ENCODE measurements at regions not wholly inside any gene's neighbourhood (a gene's known extent, or its start where the extent isn't known, plus 50 kb on each side); places are given as distances from the start of the nearest gene placed in this dataset.
"Not testable (repeated sequence)": the region's sequence is repeated elsewhere in the genome, so short reads cannot be mapped to it uniquely, and the experiment has no call there.

- no peak for DNase-seq
Measured at GRCh38 chrX:1009771-1010170, 202.7 kb downstream of the CRLF2 start.

DNA sequence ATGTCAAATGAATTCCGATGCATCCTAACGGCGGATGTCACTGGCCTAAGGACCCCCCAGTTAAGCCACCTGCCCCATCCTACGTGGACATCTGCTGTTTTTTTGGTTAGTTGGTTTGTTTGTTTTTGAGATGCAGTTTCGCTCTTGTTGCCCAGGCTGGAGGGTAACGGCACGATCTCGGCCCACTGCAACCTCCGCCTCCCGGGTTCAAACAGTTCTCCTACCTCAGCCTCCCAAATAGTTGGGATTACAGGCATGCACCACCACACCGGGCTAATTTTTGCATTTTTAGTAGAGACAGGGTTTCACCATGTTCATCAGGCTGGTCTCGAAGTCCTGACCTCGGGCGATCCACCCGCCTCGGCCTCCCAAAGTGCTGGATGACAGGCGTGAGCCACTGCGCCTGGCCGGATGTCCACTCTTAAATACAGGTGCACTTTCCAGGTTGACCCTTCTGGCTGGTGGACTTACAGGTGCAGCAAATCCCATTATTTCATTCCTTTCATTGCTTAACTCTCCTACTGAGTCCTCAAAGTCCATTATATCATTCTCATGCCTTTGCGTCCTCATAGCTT is 206.2 kb downstream of the CRLF2 start:
- DNase-seq = no peak

DNA sequence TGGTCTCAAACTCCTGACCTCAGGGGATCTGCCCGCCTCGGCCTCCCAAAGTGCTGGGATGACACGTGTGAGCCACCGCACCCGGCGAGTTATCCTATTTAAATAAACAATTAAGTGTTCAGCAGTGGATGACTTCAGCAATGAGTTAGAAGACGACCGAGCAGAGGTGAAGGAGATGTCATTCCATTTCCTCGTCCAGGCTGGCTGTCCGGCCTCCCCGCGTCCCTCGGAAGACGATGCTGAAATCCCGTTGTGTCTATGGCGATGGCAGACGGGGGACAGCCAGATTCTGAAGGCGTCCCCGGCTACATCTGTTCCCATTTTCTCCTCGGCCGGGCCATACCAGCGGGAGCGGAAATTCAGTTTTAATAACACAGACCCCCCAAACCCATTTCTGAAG is 209.8 kb downstream of the CRLF2 start:
- DNase-seq = no peak

DNA sequence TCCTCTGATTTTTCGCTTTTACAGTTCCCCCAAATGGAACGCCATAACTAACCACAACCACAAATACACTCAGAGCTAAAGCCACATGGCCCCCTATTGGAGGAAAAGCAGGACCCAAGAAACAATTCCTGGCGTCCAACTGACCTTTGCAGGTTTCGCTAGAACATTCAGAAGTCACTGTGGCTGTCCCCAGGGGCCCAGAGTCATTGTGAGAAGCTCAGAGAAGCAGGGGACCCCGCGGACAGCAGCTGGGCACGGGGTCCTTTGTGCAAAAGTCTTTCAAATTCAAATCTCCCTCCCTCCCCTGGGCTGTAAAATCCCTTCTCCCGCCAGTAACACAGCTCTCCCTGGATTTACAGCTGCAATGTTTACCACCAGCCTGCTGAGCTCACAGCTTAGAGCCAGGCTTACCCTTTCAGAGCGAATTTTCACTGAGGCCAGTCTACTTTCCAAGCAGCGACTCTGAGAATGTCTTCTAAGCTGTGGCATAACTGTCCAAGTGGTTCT is 214.8 kb downstream of the CRLF2 start:
- DNase-seq = no peak

DNA sequence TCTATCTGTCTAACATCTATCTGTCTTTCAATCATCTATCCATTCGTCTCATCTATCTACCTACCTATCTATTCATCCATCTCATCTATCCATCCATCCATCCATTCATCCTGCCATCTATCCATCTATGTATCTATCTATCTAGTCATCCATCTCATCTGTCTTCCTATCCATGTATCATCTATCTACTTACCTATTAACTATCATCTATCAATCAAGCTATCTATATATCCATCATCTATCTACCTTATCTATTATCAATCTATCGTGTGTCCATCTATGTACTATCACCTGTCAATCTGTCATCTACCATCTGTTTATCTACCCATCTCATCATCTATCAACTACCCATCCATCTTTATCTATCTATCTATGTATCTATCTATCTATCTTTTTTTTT is 217.7 kb downstream of the CRLF2 start:
- DNase-seq = no peak

DNA sequence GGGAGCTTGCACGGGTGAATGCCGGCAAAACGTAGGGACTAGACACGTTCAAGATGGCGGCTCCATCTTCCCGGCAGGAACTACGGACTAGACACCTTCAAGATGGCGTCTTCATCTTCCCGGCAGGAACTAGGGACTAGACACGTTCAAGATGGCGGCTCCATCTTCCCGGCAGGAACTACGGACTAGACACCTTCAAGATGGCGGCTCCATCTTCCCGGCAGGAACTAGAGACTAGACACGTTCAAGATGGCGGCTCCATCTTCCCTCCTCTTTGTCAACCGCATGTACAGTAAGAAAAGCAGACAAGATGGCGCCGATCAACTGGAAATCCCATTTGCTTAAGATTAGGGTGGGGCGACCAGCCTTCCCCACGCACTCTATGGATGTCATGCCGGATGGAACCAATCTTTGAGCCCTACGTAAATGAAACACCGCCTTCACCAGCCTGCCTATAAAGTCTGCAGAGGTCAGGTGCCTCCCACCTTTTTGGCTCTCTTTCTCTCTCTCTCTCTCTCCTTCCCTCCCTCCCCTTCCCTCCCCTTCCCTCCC is 222.4 kb downstream of the CRLF2 start:
- peak in 2 of 4 experiments; percentile 41 to 65 for DNase-seq

- DNase-seq = not testable (repeated sequence)
Measured at GRCh38 chrX:988530-988929, 223.9 kb downstream of the CRLF2 start.

GRCh38 chrX:981791-982626 is 230.4 kb downstream of the CRLF2 start:
- no peak for DNase-seq

GRCh38 chrX:980587-981235 is 231.7 kb downstream of the CRLF2 start:
- DNase-seq = no peak

GRCh38 chrX:979127-979526 is 233.3 kb downstream of the CRLF2 start:
- not testable (repeated sequence) for DNase-seq

GRCh38 chrX:973010-973632 is 239.3 kb downstream of the CRLF2 start:
- DNase-seq = no peak

DNA sequence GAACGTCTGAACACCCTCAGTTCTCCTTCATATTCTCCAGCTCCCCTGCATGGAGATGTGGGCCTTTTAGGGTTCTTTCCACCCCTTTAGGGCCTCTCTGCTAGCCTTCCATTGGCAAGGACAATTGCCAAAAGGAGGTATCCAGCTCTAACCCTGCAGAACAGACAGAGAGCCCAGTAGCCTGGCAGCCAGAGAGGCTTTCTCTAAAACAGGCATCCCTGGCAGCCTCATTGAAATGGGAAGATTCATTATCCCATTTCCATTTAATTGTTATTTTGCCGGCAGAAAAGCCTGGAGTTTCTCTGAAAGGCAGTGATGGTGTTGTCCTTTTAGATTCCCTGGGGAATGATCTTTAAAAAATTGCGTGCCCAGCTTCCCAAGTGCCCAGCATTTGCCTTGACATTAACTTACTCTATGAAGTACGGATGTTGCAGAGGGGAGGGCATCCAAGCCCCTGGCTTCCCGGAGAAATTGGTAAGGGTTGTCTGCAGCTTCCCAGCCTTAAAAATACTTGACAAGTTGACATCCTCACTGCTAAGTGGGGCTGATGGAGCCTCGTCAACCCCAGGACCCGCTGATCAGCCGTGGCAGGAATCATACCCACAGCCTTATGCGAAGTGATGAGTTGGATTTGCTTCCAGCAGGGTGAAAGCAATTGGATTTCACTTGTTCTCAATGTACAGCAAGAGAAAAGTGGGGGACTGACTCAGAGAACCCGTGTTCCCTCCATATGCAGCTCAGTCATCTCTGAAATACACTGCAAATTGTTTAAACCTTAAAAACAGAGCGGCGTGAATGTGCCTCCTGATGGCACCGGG is 244.1 kb downstream of the CRLF2 start:
- no peak for DNase-seq

DNA sequence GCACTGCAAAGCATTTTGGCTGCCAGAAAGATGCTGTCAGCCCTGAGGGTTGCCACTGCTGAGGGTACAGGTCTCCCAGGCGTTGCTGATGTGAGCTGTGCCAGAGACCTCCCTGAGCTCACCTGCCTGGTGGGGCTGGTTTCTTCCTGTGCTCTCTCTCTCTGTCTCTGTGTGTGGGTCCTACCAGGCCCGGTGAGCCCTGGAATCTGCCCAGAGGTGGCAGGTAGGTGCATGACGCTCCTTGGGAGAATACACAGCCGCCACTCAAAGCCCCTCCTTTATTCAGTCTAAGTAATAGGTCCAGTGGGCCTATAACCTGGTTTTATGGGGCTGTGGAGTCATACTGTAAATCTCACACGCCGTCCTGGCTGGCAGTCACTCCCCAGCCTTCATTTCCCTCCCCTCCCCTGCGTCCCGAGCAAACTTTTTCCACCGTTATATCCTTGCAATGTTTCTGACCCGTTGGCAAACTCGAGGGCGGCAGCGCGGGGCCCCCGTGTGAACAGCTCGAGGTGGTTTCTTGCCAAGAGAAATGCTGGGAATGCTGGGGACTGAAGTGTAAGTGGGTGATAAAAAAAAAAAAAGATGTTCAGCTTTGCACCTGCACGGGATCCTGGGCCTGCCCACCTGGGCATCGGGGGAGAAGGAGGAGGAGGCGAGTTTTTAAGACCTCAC is 245.9 kb downstream of the CRLF2 start:
- DNase-seq = no peak

DNA sequence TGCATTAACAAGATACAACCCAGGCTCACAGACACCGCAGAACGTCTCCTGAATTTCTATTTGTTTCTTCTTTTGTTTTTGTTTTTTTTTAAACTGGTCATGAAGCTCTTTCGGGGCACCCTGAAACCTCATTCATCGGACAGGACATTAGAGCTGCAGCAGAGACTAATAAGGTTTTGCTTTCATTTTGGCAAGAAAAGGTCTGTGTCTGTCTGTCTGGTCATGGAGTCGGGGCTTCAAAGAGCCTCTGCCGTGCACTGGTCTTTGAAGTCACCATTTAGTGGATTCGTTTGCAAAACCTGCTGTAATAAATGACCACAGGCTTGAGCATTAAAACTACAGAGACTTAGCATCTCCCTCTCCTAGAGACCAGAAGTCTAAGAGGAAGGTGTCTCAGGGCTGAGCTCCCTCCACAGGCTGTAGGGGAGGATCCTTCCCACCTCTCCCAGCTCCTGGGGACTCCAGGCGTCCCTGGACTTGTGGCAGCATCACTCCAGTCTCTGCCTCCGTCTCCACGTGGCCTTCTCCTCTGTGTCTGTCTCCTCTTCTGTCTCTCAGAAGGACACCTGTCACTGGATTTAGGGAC is 247.5 kb downstream of the CRLF2 start:
- DNase-seq = no peak

DNA sequence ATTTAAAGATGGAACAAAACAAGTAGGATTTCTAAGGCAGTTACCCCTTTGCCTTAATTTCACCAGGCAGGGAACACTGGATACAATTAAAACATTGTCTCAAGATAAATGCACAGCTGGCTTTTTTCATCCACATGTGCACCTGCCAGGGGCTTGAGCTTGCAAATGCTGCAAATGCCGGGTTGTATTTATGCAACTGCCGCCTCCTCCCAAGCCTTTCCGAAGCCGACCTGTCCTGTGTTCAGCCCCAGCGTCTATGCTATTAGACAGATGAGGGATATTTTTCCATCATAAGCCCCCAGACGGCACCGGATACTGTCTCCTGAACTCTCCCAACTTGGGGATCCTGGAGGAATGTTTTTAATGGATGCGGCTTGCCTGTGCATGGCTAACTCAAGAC is 251.6 kb downstream of the CRLF2 start:
- DNase-seq = no peak

GRCh38 chrX:959595-959994 is 252.9 kb downstream of the CRLF2 start:
- DNase-seq = no peak

DNA sequence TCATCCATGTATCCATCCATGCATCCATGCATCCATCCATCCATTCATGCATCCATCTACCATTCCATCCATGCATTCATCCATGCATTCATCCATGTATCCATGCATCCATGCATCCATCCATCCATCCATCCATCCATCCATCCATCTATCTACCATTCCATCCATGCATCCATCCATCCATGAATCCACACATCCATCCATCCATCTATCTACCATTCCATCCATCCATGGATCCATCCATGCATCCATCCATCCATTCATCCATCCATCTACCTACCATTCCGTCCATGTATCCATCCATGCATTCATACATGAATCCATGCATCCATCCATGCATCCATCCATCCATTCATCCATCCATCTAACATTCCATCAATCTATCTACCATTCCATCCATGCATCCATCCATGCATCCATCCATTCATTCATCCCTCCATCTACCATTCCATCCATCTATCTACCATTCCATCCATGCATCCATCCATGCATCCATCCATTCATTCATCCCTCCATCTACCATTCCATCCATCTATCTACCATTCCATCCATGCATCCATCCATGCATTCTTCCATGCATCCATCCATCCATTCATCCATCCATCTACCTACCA is 257.2 kb downstream of the CRLF2 start:
- not testable (repeated sequence) for DNase-seq

DNA sequence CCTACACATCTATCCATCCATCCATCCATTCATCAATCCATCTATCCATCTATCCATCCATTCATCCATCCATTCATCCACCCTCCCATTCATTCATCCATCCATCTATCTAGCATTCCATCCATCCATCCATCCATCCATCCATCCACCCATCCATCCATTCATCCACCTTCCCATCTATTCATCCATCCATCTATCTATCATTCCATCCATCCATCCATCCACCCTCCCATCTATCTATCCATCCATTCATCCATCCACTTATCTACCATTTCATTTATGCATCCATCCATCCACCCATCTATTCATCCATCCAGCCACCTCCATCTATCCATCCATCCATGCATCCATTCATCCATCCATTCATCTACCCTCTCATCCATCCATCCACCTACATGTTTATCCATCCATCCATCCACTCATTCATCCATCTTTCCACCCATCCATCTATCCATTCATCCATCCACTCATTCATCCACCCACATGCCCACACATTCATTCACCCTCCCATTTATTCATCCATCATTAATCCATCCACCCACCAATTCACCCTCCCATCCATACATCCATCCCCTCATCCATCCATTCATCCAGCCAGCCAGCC is 258.5 kb downstream of the CRLF2 start:
- no peak for DNase-seq

- no peak for DNase-seq
Measured at GRCh38 chrX:952816-953215, 259.6 kb downstream of the CRLF2 start.

DNA sequence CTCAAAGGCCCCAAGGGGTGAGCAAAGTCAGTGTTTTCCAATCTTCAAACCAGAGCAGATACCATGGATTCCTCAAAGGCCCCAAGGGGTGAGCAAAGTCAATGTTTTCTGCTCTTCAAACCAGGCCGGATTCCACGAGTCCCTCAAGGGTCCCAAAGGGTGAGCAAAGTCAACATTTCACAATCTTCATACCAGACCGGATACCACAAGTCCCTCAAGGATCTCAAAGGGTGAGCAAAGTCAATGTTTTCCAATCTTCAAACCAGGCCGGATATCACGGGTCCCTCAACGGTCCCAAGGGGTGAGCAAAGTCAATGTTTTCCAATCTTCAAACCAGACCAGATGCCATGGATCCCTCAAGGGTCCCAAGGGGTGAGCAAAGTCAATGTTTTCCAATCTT is 265.2 kb downstream of the CRLF2 start:
- not testable (repeated sequence) for DNase-seq
